ENCODE measurements at regions not wholly inside any gene's neighbourhood (a gene's known extent, or its start where the extent isn't known, plus 50 kb on each side); places are given as distances from the start of the nearest gene placed in this dataset.

DNA sequence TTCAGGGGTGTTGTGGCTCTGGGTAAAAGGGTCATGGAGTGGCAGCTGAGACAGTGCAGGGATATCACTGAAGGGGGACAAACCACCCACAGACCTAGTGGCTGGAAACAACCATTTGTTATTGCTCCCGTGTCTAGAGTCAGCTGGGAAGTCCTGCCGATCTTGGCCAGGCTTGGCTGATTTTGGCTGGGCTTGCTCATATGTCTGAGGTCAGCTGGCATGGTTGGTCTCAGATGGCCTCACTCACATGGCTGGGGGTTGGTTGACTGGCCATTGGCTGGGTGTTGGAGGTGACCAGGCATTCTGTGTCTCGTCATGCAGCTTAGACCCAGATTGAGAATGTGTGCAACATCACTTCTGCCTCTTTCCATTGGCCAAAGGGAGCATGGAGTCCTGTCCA, 203.8 kb upstream of the POU3F1 start:
- no peaks in the 10 kb centered on the region for H3K4me1 ChIP-seq
- no peaks in the 10 kb centered on the region for H3K36me3 ChIP-seq
- H3K27me3 ChIP-seq, result peaks cover 52% of the 10 kb centered on the region
- 75% methylated on average over 2 of the region's 3 CpGs; no CpG with 5 or more reads in 1 of the 2 donors for WGBS, 2 donors (ENCODE audit: low coverage in 1 of 2)
- H3K9me3 ChIP-seq, result no peaks in the 10 kb centered on the region
- H3K4me3 ChIP-seq, result no peak overlapping the region
- ATAC-seq, result no peak
- TF ChIP-seq POLR2AphosphoS5 (IDR thresholded peaks at IDR 0.05) (no peak), EP300 (IDR thresholded peaks at IDR 0.05) (no peak), POLR2A (IDR thresholded peaks at IDR 0.05) (no peak)
- TF ChIP-seq, protein P1, sequence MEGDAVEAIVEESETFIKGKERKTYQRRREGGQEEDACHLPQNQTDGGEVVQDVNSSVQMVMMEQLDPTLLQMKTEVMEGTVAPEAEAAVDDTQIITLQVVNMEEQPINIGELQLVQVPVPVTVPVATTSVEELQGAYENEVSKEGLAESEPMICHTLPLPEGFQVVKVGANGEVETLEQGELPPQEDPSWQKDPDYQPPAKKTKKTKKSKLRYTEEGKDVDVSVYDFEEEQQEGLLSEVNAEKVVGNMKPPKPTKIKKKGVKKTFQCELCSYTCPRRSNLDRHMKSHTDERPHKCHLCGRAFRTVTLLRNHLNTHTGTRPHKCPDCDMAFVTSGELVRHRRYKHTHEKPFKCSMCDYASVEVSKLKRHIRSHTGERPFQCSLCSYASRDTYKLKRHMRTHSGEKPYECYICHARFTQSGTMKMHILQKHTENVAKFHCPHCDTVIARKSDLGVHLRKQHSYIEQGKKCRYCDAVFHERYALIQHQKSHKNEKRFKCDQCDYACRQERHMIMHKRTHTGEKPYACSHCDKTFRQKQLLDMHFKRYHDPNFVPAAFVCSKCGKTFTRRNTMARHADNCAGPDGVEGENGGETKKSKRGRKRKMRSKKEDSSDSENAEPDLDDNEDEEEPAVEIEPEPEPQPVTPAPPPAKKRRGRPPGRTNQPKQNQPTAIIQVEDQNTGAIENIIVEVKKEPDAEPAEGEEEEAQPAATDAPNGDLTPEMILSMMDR (IDR thresholded peaks at IDR 0.05), result no peak
- no peak overlapping the region for H3K27ac ChIP-seq

DNA sequence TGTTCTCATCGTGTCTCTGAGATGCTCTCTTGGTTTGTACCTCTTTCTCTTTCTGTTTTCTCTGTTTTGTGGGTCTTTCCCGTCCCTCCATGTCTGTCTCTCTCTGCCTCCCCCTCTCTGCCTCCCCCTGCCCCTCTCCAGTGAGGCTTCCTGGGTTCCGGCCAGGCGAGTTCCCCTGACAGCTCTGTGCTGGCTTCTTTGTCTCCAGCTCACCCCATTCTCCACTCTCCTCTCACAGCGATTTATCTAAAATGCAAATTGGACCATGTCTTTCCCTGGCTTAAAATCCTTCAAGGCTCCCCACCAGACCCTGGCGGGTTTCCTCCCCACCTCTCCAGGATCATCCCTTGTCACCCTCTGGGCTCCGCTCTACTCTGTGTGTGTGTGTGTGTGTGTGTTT, 202.4 kb upstream of the POU3F1 start:
- Histone ChIP-seq H3K4me3 (no peak overlapping the region), H3K4me1 (no peaks in the 10 kb centered on the region), H3K27ac (no peak overlapping the region), H3K36me3 (no peaks in the 10 kb centered on the region), H3K9me3 (no peaks in the 10 kb centered on the region), H3K27me3 (peaks cover 44% of the 10 kb centered on the region)
- WGBS, 2 donors (ENCODE audit: low coverage in 1 of 2), result 35 to 64% methylated on average over 3 to 7 of the region's 7 CpGs
- TF ChIP-seq POLR2A (IDR thresholded peaks at IDR 0.05) (no peak), POLR2AphosphoS5 (IDR thresholded peaks at IDR 0.05) (no peak), EP300 (IDR thresholded peaks at IDR 0.05) (no peak)
- TF ChIP-seq, protein P1 (IDR thresholded peaks at IDR 0.05), result no peak
- no peak for ATAC-seq

DNA sequence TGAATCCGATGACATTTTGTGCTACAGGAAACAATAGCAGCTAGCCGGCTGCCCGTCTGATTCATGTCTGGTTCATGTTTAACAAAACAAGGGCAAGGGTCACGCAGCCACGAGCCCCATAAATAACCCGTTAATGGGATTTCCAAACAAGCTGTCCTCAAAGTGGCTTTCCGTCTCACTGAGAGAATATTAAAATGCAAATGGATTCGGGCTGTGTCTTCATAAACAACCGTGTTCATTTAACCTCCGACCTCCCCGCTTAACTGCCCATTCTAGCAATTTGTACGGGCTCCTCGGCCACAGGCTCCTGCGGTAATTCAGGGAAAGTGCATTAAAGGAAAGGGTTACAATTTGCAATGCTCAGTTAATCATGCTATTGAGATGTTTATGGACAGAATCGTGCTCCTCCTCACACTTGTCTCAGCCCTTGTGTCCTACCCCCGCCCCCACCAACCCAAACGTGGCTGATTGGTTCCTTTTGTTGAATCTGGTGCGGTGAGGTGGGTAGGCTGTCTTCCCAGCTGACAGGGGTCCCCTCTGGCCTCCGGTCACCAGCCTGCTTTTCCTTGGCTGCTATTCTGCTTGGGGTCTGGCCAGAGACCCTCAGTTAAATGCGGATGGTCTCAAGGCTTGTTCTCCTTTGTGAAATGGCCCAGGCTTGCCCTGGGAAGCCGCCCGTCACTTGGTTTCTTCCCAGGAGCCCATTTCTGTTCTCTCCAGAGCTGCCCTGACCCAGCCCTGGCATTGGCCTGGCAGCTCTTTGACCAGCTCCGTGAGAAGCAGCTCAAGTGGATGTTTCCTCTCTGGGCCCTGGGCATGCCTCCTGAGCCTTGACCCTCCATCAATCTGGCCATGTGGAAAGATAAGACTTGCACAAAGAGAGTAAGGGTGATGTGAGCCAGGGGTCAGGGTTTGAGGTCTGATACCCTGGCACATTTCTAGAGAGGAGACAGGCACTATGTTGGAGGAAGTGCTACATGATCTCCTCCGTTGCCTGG, 200.7 kb upstream of the POU3F1 start:
- no peak overlapping the region for H3K4me3 ChIP-seq
- TF ChIP-seq, protein P1 (IDR thresholded peaks at IDR 0.05), result no peak
- TF ChIP-seq POLR2AphosphoS5 (IDR thresholded peaks at IDR 0.05), result no peak
- no peak for TF ChIP-seq EP300 (IDR thresholded peaks at IDR 0.05)
- TF ChIP-seq POLR2A (IDR thresholded peaks at IDR 0.05), result no peak
- H3K4me1 ChIP-seq, result no peaks in the 10 kb centered on the region
- ATAC-seq, result no peak
- no peaks in the 10 kb centered on the region for H3K9me3 ChIP-seq
- peaks cover 33% of the 10 kb centered on the region for H3K27me3 ChIP-seq
- H3K27ac ChIP-seq, result no peak overlapping the region
- WGBS, 2 donors (ENCODE audit: low coverage in 1 of 2), result 40 to 57% methylated on average over 18 to 19 of the region's 24 CpGs
- no peaks in the 10 kb centered on the region for H3K36me3 ChIP-seq

DNA sequence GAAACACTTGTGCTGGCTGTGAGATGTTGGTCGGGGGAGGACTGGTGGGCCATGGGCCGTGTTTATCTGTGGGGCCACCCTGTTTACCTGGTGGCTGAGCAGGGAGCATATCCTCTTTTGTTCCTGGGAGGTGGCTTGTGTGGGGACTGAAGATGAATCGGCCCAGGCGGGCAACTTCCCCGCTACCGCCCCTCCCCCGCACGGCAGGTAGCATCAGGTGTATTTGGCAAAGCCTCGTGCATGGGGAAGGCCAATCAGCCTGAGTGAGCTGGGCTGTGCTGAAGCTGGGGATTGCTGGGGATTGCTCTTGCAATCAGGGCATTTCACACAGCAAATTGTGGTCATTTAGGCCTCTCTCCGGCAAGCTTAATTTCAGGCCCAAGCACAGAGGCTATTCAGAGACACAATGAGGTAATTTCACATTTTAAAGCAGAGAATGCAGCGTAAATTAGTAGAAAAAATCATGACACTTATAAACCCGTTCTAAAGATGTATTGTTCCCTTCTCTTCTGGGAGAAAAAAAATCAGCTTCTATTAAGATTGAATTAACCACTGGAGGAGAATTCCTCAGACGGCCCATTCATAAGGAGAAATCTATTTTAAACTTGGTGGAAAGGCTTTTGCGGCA, 197.7 kb upstream of the POU3F1 start:
- H3K36me3 ChIP-seq, result no peaks in the 10 kb centered on the region
- no peak overlapping the region for H3K4me3 ChIP-seq
- H3K9me3 ChIP-seq, result no peaks in the 10 kb centered on the region
- TF ChIP-seq EP300 (IDR thresholded peaks at IDR 0.05) (no peak), POLR2A (IDR thresholded peaks at IDR 0.05) (no peak), POLR2AphosphoS5 (IDR thresholded peaks at IDR 0.05) (no peak)
- TF ChIP-seq, protein P1 (IDR thresholded peaks at IDR 0.05), result no peak
- WGBS, 2 donors (ENCODE audit: low coverage in 1 of 2), result 46 to 74% methylated on average over 4 of the region's 14 CpGs
- peaks cover 21% of the 10 kb centered on the region for H3K27me3 ChIP-seq
- no peaks in the 10 kb centered on the region for H3K4me1 ChIP-seq
- no peak overlapping the region for H3K27ac ChIP-seq
- ATAC-seq, result no peak
